Activated CD8-positive, alpha-beta T cell treated with anti-CD3 and anti-CD28 coated beads, Interleukin-2, amount 10 ng/mL, durations not matched to agents 7 days and 5 days (primary cell): ENCODE measurements at regions not wholly inside any gene's neighbourhood (a gene's known extent, or its start where the extent isn't known, plus 50 kb on each side); places are given as distances from the start of the nearest gene placed in this dataset.

ENCODE experiments used
- ATAC-seq: fragments of 150-1000 bp; cut with Tn5 transposase; one replicate; pipeline ENCODE4 v1.10.0; 2021; ENCODE audit warnings: moderate library complexity
- CTCF ChIA-PET: fragments of 350-600 bp; sonication (Branson Sonifier 250); formaldehyde crosslinking; loops from one replicate; lab custom pipeline; 2021; ENCODE audit warnings: antibody characterized with exemption; lab: Charles Lee
- POLR2A ChIA-PET: fragments of 350-600 bp; sonication (Branson Sonifier 250); formaldehyde crosslinking; loops from one replicate; lab custom pipeline; 2021; ENCODE audit warnings: antibody characterized with exemption; lab: Charles Lee
- DNase-seq: peaks from one replicate; pipeline ENCODE4 v3.0.0-alpha.2; 2020
- H3K27ac Mint-ChIP-seq: one replicate; pipeline ENCODE4 v1.8.0; 2021; ENCODE audit warnings: mild to moderate bottlenecking, mixed read lengths
- H3K27me3 Mint-ChIP-seq: one replicate; pipeline ENCODE4 v1.8.0; 2021; ENCODE audit warnings: low read depth, mixed read lengths
- H3K36me3 Mint-ChIP-seq: one replicate; pipeline ENCODE4 v1.8.0; 2021; ENCODE audit warnings: low read depth, mixed read lengths
- H3K4me1 Mint-ChIP-seq: one replicate; pipeline ENCODE4 v1.8.0; 2021; ENCODE audit warnings: low read depth, mixed read lengths
- H3K4me3 Mint-ChIP-seq: one replicate; pipeline ENCODE4 v1.8.0; 2021; ENCODE audit warnings: mild to moderate bottlenecking, mixed read lengths
- H3K9me3 Mint-ChIP-seq: one replicate; pipeline ENCODE4 v1.8.0; 2022; ENCODE audit warnings: mixed read lengths; ENCODE audit not compliant: insufficient read depth

- Mint-ChIP-seq H3K9me3 (no peaks in the 10 kb centered on the region), H3K27ac (no peak overlapping the region), H3K27me3 (no peaks in the 10 kb centered on the region), H3K4me1 (no peaks in the 10 kb centered on the region), H3K4me3 (no peak overlapping the region), H3K36me3 (no peaks in the 10 kb centered on the region)
- no peak for DNase-seq
- ChIA-PET CTCF (no interaction called here), POLR2A (no interaction called here)
- ATAC-seq = no peak
Measured at GRCh38 chr19:31497709-31498108, 148.5 kb upstream of the TSHZ3 start.

GRCh38 chr19:31498781-31499180 lies 149.5 kb upstream of the TSHZ3 start:
- Mint-ChIP-seq H3K36me3 (no peaks in the 10 kb centered on the region), H3K9me3 (no peaks in the 10 kb centered on the region), H3K4me1 (no peaks in the 10 kb centered on the region), H3K27ac (no peak overlapping the region), H3K27me3 (no peaks in the 10 kb centered on the region), H3K4me3 (no peak overlapping the region)
- no peak for DNase-seq
- POLR2A ChIA-PET = no interaction called here
- ATAC-seq = no peak
- CTCF ChIA-PET = no interaction called here

GRCh38 chr19:31499281-31500196 lies 150.3 kb upstream of the TSHZ3 start:
- ATAC-seq (no peak), DNase-seq (no peak)
- Mint-ChIP-seq H3K27ac (no peak overlapping the region), H3K4me3 (no peak overlapping the region), H3K27me3 (no peaks in the 10 kb centered on the region), H3K4me1 (no peaks in the 10 kb centered on the region), H3K36me3 (no peaks in the 10 kb centered on the region), H3K9me3 (no peaks in the 10 kb centered on the region)
- POLR2A ChIA-PET = no interaction called here
- CTCF ChIA-PET = no interaction called here

GRCh38 chr19:31500197-31500830 lies 151.1 kb upstream of the TSHZ3 start:
- Mint-ChIP-seq H3K27ac (no peak overlapping the region), H3K4me1 (no peaks in the 10 kb centered on the region), H3K9me3 (no peaks in the 10 kb centered on the region), H3K4me3 (no peak overlapping the region), H3K27me3 (no peaks in the 10 kb centered on the region), H3K36me3 (no peaks in the 10 kb centered on the region)
- POLR2A ChIA-PET = no interaction called here
- DNase-seq (no peak), ATAC-seq (no peak)
- CTCF ChIA-PET = no interaction called here

- POLR2A ChIA-PET = no interaction called here
- no peaks in the 10 kb centered on the region for H3K4me1 Mint-ChIP-seq
- CTCF ChIA-PET = no interaction called here
- H3K27me3 Mint-ChIP-seq = no peaks in the 10 kb centered on the region
- no peak overlapping the region for H3K27ac Mint-ChIP-seq
- H3K36me3 Mint-ChIP-seq = no peaks in the 10 kb centered on the region
- ATAC-seq (no peak), DNase-seq (no peak)
- H3K9me3 Mint-ChIP-seq = no peaks in the 10 kb centered on the region
- no peak overlapping the region for H3K4me3 Mint-ChIP-seq
Measured at GRCh38 chr19:31500946-31501345, 151.7 kb upstream of the TSHZ3 start.

- no peak for DNase-seq
- ChIA-PET POLR2A (no interaction called here), CTCF (no interaction called here)
- H3K4me1 Mint-ChIP-seq = no peaks in the 10 kb centered on the region
- H3K9me3 Mint-ChIP-seq = no peaks in the 10 kb centered on the region
- ATAC-seq = no peak
- no peak overlapping the region for H3K27ac Mint-ChIP-seq
- H3K4me3 Mint-ChIP-seq = no peak overlapping the region
- H3K27me3 Mint-ChIP-seq = no peaks in the 10 kb centered on the region
- no peaks in the 10 kb centered on the region for H3K36me3 Mint-ChIP-seq
Measured at GRCh38 chr19:31501427-31502195, 152.4 kb upstream of the TSHZ3 start.

GRCh38 chr19:31502536-31503170 lies 153.4 kb upstream of the TSHZ3 start:
- H3K27me3 Mint-ChIP-seq = no peaks in the 10 kb centered on the region
- ChIA-PET CTCF (no interaction called here), POLR2A (no interaction called here)
- H3K4me1 Mint-ChIP-seq = no peaks in the 10 kb centered on the region
- ATAC-seq = no peak
- no peaks in the 10 kb centered on the region for H3K36me3 Mint-ChIP-seq
- H3K9me3 Mint-ChIP-seq = no peaks in the 10 kb centered on the region
- DNase-seq = no peak
- H3K27ac Mint-ChIP-seq = no peak overlapping the region
- no peak overlapping the region for H3K4me3 Mint-ChIP-seq

GRCh38 chr19:31503211-31503610 lies 154.0 kb upstream of the TSHZ3 start:
- ATAC-seq (no peak), DNase-seq (no peak)
- H3K9me3 Mint-ChIP-seq = no peaks in the 10 kb centered on the region
- H3K27ac Mint-ChIP-seq = no peak overlapping the region
- no peaks in the 10 kb centered on the region for H3K4me1 Mint-ChIP-seq
- no peaks in the 10 kb centered on the region for H3K36me3 Mint-ChIP-seq
- ChIA-PET CTCF (no interaction called here), POLR2A (no interaction called here)
- no peak overlapping the region for H3K4me3 Mint-ChIP-seq
- H3K27me3 Mint-ChIP-seq = no peaks in the 10 kb centered on the region

- ChIA-PET CTCF (no interaction called here), POLR2A (no interaction called here)
- H3K27ac Mint-ChIP-seq = no peak overlapping the region
- no peak overlapping the region for H3K4me3 Mint-ChIP-seq
- no peaks in the 10 kb centered on the region for H3K36me3 Mint-ChIP-seq
- DNase-seq (no peak), ATAC-seq (no peak)
- H3K4me1 Mint-ChIP-seq = no peaks in the 10 kb centered on the region
- no peaks in the 10 kb centered on the region for H3K9me3 Mint-ChIP-seq
- H3K27me3 Mint-ChIP-seq = no peaks in the 10 kb centered on the region
Measured at GRCh38 chr19:31504221-31504620, 155.0 kb upstream of the TSHZ3 start.

- H3K4me3 Mint-ChIP-seq = no peak overlapping the region
- no peak for ATAC-seq
- POLR2A ChIA-PET = no interaction called here
Measured at GRCh38 chr19:31505596-31505910, 156.3 kb upstream of the TSHZ3 start.

GRCh38 chr19:31506102-31506501 lies 156.9 kb upstream of the TSHZ3 start:
- DNase-seq = no peak
- Mint-ChIP-seq H3K4me3 (no peak overlapping the region), H3K36me3 (no peaks in the 10 kb centered on the region), H3K9me3 (no peaks in the 10 kb centered on the region), H3K27ac (no peak overlapping the region), H3K4me1 (no peaks in the 10 kb centered on the region), H3K27me3 (no peaks in the 10 kb centered on the region)
- POLR2A ChIA-PET = no interaction called here
- ATAC-seq = no peak
- CTCF ChIA-PET = no interaction called here

More at GRCh38 chr19:31505596-31505910, 156.3 kb upstream of the TSHZ3 start:
- no peaks in the 10 kb centered on the region for H3K4me1 Mint-ChIP-seq
- CTCF ChIA-PET = no interaction called here
- DNase-seq = no peak
- H3K9me3 Mint-ChIP-seq = no peaks in the 10 kb centered on the region
- no peak overlapping the region for H3K27ac Mint-ChIP-seq
- no peaks in the 10 kb centered on the region for H3K27me3 Mint-ChIP-seq
- no peaks in the 10 kb centered on the region for H3K36me3 Mint-ChIP-seq

GRCh38 chr19:31510635-31511034 lies 161.4 kb upstream of the TSHZ3 start:
- no peaks in the 10 kb centered on the region for H3K27me3 Mint-ChIP-seq
- no peak overlapping the region for H3K4me3 Mint-ChIP-seq
- POLR2A ChIA-PET = no interaction called here
- no peak for ATAC-seq
- no peak for DNase-seq
- no peaks in the 10 kb centered on the region for H3K36me3 Mint-ChIP-seq
- H3K27ac Mint-ChIP-seq = no peak overlapping the region
- H3K9me3 Mint-ChIP-seq = no peaks in the 10 kb centered on the region
- no peaks in the 10 kb centered on the region for H3K4me1 Mint-ChIP-seq
- CTCF ChIA-PET = no interaction called here
